ENCODE measurements at regions not wholly inside any gene's neighbourhood (a gene's known extent, or its start where the extent isn't known, plus 50 kb on each side); places are given as distances from the start of the nearest gene placed in this dataset.
"Not testable (repeated sequence)": the region's sequence is repeated elsewhere in the genome, so short reads cannot be mapped to it uniquely, and the experiment has no call there.

DNA sequence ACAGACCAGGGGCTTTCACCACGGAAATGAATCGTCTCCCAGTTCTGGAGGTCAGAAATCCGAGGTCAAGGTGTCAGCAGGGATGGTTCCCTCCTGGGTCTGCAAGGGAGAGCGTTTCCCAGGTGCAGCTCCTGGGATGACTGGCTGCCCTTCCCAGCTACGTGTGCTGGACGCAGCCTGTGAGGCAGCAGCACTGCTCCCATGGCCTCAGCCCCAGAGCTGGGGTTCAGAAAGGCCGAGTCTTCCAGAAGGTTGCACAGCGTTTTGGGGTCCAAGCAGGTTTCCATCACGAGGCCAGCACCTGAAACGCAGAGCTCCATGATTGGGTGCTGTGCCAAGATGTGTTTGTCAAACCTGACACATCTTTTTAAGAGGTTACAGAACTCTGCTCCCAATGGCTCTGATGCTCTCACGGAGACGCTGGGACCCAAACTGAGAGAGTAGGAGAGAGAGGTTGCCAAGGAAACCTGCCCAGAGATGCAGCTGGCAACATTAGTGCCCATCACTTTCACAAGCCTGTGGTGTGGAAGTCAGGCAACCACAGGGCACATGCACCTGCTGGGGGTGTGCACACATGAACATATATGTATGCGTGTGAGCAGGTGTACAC, 65.8 kb upstream of the LRPAP1 start:
- H3K27ac Mint-ChIP-seq; H3K9me3 Mint-ChIP-seq; H3K4me3 Mint-ChIP-seq; ATAC-seq (replicated peaks); H3K36me3 Mint-ChIP-seq; DNase-seq; H3K4me1 Mint-ChIP-seq: not testable (repeated sequence)
- peaks cover 26 to 34% of the 10 kb centered on the region in 2 donors for H3K27me3 Mint-ChIP-seq

GRCh38 chr4:3596957-3597733, 64.9 kb upstream of the LRPAP1 start:
- H3K9me3 Mint-ChIP-seq; H3K27ac Mint-ChIP-seq; H3K4me1 Mint-ChIP-seq; H3K4me3 Mint-ChIP-seq; ATAC-seq (replicated peaks); DNase-seq; H3K36me3 Mint-ChIP-seq: not testable (repeated sequence)
- peaks cover 26 to 27% of the 10 kb centered on the region in 2 donors for H3K27me3 Mint-ChIP-seq

- H3K27me3 Mint-ChIP-seq, result peaks cover 24 to 26% of the 10 kb centered on the region in 2 donors
- not testable (repeated sequence) for H3K36me3 Mint-ChIP-seq; H3K27ac Mint-ChIP-seq; ATAC-seq (replicated peaks); DNase-seq; H3K4me3 Mint-ChIP-seq; H3K4me1 Mint-ChIP-seq; H3K9me3 Mint-ChIP-seq
These were observed 63.5 kb upstream of the LRPAP1 start for GRCh38 chr4:3595627-3596291.

DNA sequence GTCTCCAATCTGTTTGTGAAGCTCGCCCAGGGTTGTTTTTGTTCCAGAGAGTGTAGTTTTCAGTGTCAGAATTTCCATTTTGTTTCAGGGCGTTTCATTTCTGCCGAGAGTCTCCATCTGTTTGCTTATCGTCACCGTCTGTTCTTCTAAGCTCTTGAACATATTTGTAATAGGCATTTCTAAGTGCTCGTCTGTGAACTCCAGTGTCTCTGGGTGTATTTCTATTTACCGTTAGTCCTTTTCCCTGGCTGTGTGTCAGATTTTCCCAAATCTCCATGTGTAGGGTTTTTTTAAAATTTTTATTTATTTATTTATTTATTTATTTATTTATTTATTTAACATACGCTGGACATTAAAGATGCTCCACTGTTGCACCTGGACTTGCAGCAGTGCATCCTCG, 62.5 kb upstream of the LRPAP1 start:
- H3K9me3 Mint-ChIP-seq; H3K4me3 Mint-ChIP-seq; H3K36me3 Mint-ChIP-seq; H3K27ac Mint-ChIP-seq; H3K4me1 Mint-ChIP-seq; DNase-seq; ATAC-seq (replicated peaks): not testable (repeated sequence)
- H3K27me3 Mint-ChIP-seq, result peaks cover 24 to 26% of the 10 kb centered on the region in 2 donors

DNA sequence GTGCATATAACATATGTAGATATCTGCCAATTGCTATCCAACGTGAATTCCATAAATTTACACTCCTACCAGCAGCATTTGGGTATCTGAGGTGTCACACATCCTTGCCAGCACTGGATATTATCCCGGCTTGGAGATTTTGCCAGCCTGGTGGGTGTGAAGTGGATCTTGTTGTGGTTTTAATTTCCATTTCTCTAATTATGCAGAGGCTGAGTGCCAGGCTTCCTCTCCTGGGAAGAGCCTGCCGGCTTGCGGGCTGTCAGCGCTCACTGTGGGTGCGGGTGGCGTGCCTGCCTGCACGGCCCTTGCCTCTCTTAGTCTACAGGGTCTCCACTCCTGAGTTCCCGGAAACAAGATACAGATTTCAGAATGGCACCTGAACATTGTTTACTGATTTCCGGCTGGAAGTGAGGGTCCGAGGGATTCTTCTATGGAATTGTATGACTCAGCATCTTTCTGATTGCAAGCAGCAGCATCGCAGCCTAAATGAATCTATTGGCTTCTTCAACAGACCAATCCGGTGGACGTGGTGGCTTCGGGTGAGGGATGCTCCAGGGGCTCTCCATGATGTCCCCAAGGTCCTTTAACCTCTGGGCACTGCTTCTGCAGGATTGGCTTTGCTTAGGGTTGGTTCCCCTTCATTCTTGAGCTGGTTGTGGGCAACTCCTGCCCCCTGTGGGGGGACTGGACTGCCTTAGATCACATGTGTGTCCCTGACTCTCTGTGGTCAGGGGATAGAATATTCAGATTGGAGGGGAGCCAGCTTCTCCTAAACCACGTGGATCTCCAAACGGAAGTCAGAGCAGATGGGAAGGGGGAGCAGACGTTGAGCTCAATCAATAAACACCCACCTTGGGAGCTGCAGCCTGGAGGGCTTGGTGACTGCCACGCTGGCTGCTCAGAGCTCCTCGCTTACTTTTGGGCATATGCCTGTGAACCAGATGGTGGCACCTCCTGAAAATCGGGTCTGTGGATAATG, 58.0 kb upstream of the LRPAP1 start:
- not testable (repeated sequence) for H3K36me3 Mint-ChIP-seq; ATAC-seq (replicated peaks); H3K4me3 Mint-ChIP-seq; H3K4me1 Mint-ChIP-seq; H3K27ac Mint-ChIP-seq; DNase-seq; H3K9me3 Mint-ChIP-seq
- peaks cover 12 to 14% of the 10 kb centered on the region in 2 donors for H3K27me3 Mint-ChIP-seq

DNA sequence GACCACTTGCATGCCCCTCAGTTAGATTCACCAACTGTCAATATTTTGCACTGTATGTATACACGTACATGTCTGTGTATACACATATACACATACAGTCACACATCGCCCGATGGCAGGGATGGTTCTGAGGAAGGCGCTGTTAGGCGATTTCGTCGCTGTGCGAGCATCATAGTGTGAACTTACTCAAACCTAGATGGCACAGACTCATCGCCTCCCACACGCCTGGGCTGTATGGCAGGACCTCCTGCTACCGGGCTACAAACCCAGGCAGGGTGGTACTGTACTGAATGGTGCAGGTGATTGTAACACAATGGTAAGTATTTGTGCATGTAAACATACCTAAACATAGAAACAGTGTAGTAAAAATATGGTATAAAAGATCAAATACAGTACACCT, 57.2 kb upstream of the LRPAP1 start:
- H3K27me3 Mint-ChIP-seq, result peaks cover 7 to 13% of the 10 kb centered on the region in 2 donors
- not testable (repeated sequence) for H3K4me1 Mint-ChIP-seq; H3K9me3 Mint-ChIP-seq; H3K27ac Mint-ChIP-seq; H3K4me3 Mint-ChIP-seq; H3K36me3 Mint-ChIP-seq; DNase-seq; ATAC-seq (replicated peaks)

GRCh38 chr4:3588517-3589194, 56.4 kb upstream of the LRPAP1 start:
- DNase-seq; ATAC-seq (replicated peaks); H3K9me3 Mint-ChIP-seq; H3K27ac Mint-ChIP-seq; H3K4me3 Mint-ChIP-seq; H3K4me1 Mint-ChIP-seq; H3K27me3 Mint-ChIP-seq; H3K36me3 Mint-ChIP-seq: not testable (repeated sequence)

- not testable (repeated sequence) for H3K9me3 Mint-ChIP-seq; ATAC-seq (replicated peaks); H3K36me3 Mint-ChIP-seq; H3K27me3 Mint-ChIP-seq; H3K4me1 Mint-ChIP-seq; H3K4me3 Mint-ChIP-seq; DNase-seq; H3K27ac Mint-ChIP-seq
These were observed 54.4 kb upstream of the LRPAP1 start for GRCh38 chr4:3586596-3586995.

GRCh38 chr4:3585567-3585966, 53.3 kb upstream of the LRPAP1 start:
- not testable (repeated sequence) for H3K4me1 Mint-ChIP-seq; H3K27ac Mint-ChIP-seq; H3K36me3 Mint-ChIP-seq; ATAC-seq (replicated peaks); H3K9me3 Mint-ChIP-seq; DNase-seq; H3K4me3 Mint-ChIP-seq
- peaks cover 7 to 10% of the 10 kb centered on the region in 2 donors for H3K27me3 Mint-ChIP-seq

DNA sequence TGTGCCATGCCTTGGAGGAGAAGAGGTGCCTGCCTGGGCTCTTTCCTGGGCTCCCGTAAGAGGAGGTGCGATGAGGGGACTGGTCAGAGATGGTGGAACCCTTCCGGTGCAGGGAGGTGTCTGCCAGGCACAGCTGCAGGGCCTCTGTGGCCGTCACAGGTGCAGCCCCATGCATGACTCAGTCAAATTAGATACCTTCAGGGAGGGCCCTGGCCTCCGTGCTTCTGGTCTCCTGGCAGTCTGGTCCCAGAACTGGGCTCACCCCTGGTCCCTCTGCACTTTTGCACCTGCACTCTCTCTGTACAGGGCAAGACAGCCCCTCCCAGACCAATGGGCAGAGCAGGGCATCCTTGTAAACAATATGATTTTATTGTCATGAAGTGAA, 49.9 kb upstream of the LRPAP1 start:
- Mint-ChIP-seq H3K27me3 (peaks cover 25 to 26% of the 10 kb centered on the region in 2 donors), H3K27ac (no peak overlapping the region), H3K4me3 (no peak overlapping the region), H3K4me1 (peaks cover 0 to 2% of the 10 kb centered on the region in 2 donors), H3K9me3 (peaks cover 0 to 4% of the 10 kb centered on the region in 2 donors), H3K36me3 (no peaks in the 10 kb centered on the region)
- DNase-seq (no peak), ATAC-seq (replicated peaks) (no peak)

Measured in stimulated activated naive B cell treated with anti-CD40 and anti-IgM and Interleukin-4, amounts not matched to agents 10 μg/mL and 1 μg/mL and 100 μg/mL, for 72 hours (primary cell).